Activated CD4-positive, alpha-beta T cell treated with anti-CD3 and anti-CD28 coated beads for 48 hours (primary cell): ENCODE measurements at regions not wholly inside any gene's neighbourhood (a gene's known extent, or its start where the extent isn't known, plus 50 kb on each side); places are given as distances from the start of the nearest gene placed in this dataset.
"Not testable (repeated sequence)": the region's sequence is repeated elsewhere in the genome, so short reads cannot be mapped to it uniquely, and the experiment has no call there.

Experiments
- DNase-seq: peaks from one replicate; pipeline ENCODE4 v3.0.0-alpha.2; 2020

GRCh38 chr14:25699981-25700380, 650.0 kb upstream of the STXBP6 start:
- no peak for DNase-seq

DNA sequence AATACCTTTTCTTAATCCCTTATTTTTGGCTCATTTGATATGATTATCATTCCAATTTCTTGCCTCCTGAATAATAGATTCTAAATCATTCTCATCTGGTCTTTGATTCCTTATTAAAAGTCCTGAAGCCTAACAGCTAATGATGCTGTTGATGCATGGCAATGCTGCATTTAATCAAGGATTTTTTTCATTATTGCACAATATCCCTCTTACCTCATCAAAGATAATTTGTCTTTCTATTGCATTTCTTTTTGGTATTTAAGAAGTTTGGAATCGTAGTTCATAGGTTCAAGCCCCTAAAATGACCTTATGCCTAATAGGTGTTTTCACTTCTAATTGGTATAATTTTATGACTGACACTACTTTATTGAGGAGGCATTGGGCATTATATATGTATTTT, 648.2 kb upstream of the STXBP6 start:
- DNase-seq, result no peak

DNA sequence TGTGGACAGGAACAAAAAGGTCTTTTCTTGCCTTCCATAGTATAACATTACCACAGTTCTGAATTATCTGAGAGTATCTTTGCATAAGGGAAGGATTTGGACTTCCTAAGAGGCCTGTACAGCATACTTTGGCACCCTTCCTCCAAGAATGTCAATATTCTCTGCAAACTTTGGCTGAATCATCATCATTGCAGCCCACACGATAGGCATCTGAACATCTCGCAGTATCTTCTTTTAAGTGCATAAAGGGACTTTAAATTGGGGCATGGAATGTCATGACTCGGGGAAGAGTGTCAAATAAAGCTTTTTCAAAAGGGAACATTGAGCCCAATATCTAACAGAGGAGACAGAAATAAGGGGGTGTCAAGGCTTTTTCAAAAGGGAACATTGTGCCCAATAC, 646.2 kb upstream of the STXBP6 start:
- no peak for DNase-seq

DNA sequence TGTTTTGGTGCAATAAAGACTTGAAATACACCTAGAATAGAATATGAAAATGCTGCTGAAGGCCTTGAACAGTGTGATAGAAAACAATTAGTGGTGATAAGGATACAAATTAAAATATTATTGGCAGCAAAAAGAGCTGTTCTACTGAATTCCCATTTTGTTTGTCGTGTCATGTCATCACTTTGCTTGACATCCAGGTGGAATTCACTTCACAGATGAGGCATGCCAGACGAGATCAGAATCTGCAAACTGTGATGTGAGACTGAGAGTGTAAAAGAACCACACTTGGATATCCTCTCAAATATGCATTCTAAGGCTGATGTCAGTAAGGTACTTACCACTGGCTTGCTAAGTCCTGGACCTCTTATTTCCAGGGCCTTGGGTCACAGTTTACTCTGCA, 635.1 kb upstream of the STXBP6 start:
- DNase-seq, result no peak

DNA sequence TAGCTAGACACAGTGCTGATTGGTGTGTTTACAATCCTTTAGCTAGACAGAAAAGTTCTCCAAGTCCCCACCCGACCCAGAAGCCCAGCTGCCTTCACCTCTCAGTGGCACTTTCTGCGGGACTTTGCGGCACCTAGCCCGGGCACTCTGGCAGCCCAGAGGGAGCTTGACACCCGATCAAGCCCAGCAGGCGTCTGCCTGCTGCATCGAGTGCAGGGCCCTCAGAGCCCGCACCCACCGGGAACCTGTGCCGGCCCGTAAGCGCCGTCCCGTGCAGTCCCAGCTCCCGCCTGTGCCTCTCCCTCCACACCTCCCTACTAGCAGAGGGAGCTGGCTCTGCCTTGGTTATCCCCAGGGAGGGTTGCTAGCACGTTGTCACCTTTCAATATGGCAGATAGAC, 631.0 kb upstream of the STXBP6 start:
- DNase-seq, result no peak

DNA sequence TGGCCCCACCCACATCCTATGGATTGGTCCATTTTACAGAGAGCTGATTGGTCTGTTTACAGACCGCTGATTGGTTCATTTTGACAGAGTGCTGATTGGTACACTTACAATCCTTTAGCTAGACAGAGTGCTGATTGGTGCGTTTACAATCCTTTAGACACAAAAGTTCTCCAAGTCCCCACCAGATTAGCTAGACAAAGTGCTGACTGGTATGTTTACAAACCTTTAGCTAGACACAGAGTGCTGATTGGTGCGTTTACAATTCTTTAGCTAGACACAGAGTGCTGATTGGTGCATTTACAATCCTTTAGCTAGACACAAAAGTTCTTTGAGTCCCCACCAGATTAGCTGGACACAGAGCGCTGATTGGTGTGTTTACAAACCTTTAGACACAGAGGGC, 630.6 kb upstream of the STXBP6 start:
- DNase-seq, result not testable (repeated sequence)

DNA sequence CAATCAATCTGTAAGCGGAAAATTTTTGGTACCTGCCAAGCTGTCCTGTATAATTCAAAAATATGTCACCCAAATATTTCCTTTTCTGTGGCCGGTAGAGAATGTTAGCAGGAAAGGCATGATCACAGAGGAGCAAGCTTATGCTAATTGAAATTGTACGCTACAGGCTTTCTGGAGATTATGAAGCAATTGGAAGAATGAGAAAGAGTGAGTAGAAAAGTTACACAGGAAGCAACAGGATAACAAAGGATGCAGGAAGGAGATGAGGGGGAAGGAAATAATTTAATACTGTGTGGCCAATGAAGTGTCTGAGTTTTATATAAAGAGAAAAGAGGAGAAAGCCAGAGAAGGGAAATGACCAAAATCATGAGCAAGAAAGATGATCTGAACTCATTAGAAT, 627.2 kb upstream of the STXBP6 start:
- DNase-seq, result no peak

DNA sequence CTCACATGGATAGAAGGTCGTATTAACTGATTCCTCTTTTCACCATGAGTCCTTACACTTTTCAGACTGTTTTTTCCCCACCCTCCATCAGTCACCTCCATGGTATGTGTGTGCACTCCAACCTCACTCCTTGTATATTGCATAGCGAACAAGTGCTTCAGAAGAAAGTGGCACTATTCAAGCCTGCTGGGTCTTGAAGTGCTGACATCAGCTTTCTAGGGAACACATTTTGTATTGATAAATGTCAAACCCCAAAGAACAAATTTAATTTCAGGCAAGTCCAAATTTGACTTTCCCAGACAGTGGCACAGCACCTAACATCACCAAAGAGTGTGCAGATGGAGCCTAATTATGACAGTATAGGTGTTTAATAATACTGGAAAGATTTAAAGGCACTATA, 617.4 kb upstream of the STXBP6 start:
- no peak for DNase-seq

- DNase-seq, result no peak
Measured at GRCh38 chr14:25666877-25667276, 616.9 kb upstream of the STXBP6 start.

GRCh38 chr14:25658988-25659387, 609.0 kb upstream of the STXBP6 start:
- DNase-seq, result no peak

- no peak for DNase-seq
Measured at GRCh38 chr14:25630447-25630846, 580.5 kb upstream of the STXBP6 start.

GRCh38 chr14:25628978-25629377, 579.0 kb upstream of the STXBP6 start:
- no peak for DNase-seq

GRCh38 chr14:25628390-25628789, 578.4 kb upstream of the STXBP6 start:
- DNase-seq, result no peak

GRCh38 chr14:25626986-25627385, 577.0 kb upstream of the STXBP6 start:
- no peak for DNase-seq

DNA sequence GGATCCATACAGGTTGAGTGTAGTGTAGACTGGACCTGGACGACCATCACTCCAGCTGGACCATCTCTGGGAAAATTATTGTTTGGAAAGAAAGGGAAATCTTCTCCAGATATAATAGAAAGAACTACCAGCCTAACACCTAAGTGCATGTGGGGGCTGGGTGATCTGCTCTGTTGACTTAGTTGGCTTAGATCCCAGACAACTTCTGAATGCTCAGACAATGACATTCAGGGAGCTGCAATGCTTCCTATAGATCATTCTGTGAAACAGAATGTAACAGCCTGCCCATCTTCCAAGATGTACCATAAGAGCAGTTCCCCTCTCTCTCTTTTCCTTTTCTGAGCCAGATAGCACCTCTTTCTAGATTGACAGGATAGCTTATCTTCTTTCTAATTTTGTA, 572.8 kb upstream of the STXBP6 start:
- DNase-seq, result no peak

GRCh38 chr14:25620515-25620914, 570.6 kb upstream of the STXBP6 start:
- no peak for DNase-seq

DNA sequence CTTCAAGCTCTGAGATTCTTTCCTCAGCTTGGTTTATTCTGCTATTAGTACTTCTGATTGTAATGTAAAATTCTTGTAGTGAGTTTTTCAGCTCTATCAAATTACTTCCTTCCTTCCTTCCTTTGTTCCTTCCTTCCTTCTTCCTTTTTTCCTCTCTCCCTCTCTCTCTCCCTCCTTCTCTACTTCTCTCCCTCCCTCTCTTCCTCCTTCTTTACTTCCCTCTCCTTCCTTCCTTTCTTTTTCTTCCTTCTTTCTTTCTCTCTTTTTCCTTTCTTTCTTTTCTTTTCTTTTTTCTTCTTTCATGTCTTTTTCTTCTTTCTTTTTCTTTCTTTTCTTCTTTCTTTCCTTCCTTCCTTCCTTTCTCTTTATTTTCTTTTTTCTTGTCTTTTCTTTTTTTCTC, 565.2 kb upstream of the STXBP6 start:
- DNase-seq, result no peak

GRCh38 chr14:25607192-25607591, 557.2 kb upstream of the STXBP6 start:
- no peak for DNase-seq

- no peak for DNase-seq
Measured at GRCh38 chr14:25602106-25602505, 552.2 kb upstream of the STXBP6 start.

DNA sequence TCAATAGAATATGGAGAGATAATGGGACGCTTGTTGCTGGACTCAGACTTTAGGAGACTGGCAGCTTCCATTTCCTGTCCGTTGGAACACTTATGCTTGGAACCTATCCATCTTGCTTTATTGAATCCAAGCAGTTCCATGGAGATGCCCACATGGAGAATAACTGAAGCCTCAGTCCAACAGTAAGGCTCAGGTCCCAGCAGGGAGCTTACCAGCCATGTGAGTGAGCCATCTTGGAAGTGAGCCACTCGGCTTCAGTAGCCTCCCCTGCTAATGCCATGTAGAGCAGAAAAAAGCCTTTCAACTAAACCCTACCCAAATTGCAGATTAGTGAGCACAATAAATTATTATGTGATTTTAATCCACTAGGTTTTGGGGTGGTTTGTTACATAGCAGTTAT, 538.8 kb upstream of the STXBP6 start:
- no peak for DNase-seq

- no peak for DNase-seq
Measured at GRCh38 chr14:25574628-25575325, 524.8 kb upstream of the STXBP6 start.

DNA sequence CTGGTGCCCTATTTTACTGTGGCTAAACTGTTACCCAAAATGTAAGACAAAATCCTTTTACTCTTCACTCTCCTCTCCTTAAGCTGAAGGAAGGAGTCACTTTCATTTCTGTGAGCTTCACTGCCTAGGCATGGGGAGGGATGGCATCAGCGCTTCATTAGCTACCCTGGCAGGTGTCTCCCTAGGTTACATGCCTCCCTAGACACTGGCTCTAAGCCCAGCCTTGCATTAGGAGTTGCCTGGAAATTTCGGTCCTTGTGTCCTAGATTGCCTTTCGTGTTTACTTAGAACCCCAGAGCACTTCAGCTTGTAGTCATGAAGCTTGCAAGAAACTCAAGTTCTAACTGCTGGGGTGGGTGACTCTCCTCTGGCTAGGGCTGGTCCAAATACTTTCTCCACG, 520.5 kb upstream of the STXBP6 start:
- DNase-seq, result no peak

- DNase-seq, result no peak
Measured at GRCh38 chr14:25557466-25557865, 507.5 kb upstream of the STXBP6 start.

GRCh38 chr14:25552826-25553225, 502.9 kb upstream of the STXBP6 start:
- DNase-seq, result no peak

DNA sequence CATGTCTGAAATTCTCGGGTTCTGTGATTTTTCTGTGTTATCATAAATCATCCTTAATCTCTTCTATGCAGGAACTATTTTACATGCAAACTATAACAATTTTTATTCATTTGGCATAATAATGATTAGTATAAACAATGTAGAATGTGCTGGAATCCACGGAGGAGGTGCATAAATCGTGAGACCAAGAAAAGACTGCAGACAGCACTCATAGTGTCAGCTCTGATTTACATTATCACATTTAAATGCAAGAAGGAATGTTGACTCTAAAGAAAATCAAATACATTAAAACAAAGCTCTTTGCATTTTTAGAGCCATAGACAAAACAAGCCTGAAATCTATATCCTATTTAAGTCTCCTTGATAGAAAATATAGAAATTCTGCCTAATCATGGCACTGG, 501.7 kb upstream of the STXBP6 start:
- DNase-seq, result no peak

DNA sequence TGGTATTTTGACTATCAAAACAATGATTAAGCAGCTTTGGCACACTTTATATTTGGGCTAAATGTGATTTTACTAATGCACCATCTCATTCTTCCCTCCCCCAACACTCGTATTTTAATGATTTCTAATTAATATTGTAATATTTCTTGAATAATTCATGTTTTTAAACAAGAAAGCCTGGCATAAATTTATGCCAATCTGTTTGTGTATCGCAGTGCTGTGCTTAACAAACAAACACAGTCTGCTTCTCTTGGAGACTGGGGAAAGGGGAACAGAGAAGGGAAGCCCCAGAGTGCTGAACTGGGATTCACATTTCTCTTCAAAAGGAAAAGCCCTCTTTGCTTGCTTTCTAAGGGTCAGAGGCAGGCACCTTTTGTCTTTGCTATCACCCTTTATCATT, 496.9 kb upstream of the STXBP6 start:
- DNase-seq, result no peak
